Skeletal muscle satellite cell (primary cell): ENCODE measurements at regions not wholly inside any gene's neighbourhood (a gene's known extent, or its start where the extent isn't known, plus 50 kb on each side); places are given as distances from the start of the nearest gene placed in this dataset.
A peak's percentile ranks its signal among the peaks of the same experiment; 100 is the strongest.

Experiments
- H3K27me3 ChIP-seq: 2 replicates; pipeline ENCODE4 v1.7.0; 2013; ENCODE audit warnings: low read length; ENCODE audit not compliant: control insufficient read depth, insufficient read depth
- H3K36me3 ChIP-seq: 2 replicates; pipeline ENCODE4 v1.7.0; 2013; ENCODE audit warnings: mild to moderate bottlenecking, control low read depth, low read length; ENCODE audit not compliant: insufficient read depth
- H3K4me1 ChIP-seq: 2 replicates; pipeline ENCODE4 v1.7.0; 2013; ENCODE audit warnings: low read length; ENCODE audit not compliant: control insufficient read depth, insufficient read depth
- H3K4me2 ChIP-seq: 2 replicates; pipeline ENCODE4 v1.7.0; 2013; ENCODE audit warnings: mild to moderate bottlenecking, low read length
- H3K4me3 ChIP-seq: 2 replicates; pipeline ENCODE4 v1.7.0; 2013; ENCODE audit warnings: low read length
- H3K9ac ChIP-seq: 2 replicates; pipeline ENCODE4 v1.7.0; 2013; ENCODE audit warnings: mild to moderate bottlenecking, low read depth, low read length, moderate library complexity
- H3K9me3 ChIP-seq: replicated peaks from 2 replicates; pipeline ENCODE4 v1.7.0; 2013; ENCODE audit warnings: mild to moderate bottlenecking, control low read depth, low read length

DNA sequence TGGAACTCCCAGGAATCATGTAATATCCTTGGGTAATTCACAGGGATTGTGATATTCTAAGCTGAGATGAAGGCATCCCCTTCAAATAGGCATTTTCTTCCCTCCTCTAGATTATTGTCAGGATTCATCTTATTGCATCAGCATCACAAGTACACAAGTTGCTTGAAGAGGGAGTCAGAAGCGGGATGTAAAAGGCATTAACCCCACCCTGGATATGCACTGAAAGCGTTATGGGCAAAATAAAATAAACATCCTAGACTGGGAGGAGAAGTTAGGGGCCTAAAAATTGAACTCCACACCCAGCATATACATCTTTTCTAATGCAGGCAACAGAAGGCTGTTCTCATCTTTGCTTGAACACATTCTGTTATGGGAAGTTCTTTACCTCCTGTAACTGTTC lies 381.2 kb downstream of the SETD4 start:
- no peak overlapping the region for H3K4me2 ChIP-seq
- no peak overlapping the region for H3K9ac ChIP-seq
- H3K27me3 ChIP-seq = no peaks in the 10 kb centered on the region
- no peaks in the 10 kb centered on the region for H3K36me3 ChIP-seq
- H3K4me3 ChIP-seq = no peak overlapping the region
- H3K9me3 ChIP-seq = no peaks in the 10 kb centered on the region
- H3K4me1 ChIP-seq = no peaks in the 10 kb centered on the region

DNA sequence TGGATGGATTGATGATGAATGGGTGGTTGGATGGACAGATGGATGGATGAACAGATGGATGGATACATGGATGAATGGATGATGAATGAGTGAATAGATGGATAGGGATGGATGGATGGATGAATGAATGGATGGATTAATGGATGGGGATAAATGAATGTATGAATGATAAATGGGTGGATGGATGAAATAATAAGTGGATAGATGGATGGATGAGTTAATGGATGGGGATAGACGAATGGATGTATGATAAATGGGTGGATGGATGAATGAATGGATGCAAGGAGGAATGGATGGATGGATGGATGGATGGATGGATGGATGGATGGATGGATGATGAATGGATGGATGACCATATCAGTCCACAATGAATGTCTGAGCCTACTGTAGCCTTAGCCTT lies 381.9 kb downstream of the SETD4 start:
- Histone ChIP-seq H3K27me3 (no peaks in the 10 kb centered on the region), H3K4me3 (no peak overlapping the region), H3K4me1 (no peaks in the 10 kb centered on the region), H3K9ac (no peak overlapping the region), H3K9me3 (no peaks in the 10 kb centered on the region), H3K36me3 (no peaks in the 10 kb centered on the region), H3K4me2 (no peak overlapping the region)

DNA sequence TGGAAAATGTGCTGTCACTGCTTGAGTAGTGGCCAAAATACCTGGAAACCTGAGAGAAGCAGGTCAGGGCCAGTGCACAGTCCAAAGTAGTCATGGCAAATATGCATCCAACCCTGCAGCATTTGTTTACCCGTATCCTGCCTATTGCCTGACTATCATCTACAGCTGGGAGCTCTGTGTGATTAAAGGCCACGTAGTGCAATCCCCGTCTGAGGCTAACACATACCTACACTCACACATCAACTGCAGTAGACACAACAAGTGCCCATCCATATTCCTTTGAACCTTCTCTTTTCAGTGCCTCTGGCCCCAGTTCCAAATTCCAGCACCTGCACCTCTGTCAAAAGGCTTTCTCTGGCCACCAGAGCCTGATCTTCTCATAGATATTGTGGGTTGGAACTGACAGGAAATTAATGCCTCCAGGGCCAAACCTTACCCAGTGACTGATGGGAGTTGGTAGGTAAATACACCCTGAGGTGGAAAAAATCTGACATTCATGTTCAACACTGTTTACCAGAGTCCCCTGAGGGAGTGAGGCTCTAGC lies 383.0 kb downstream of the SETD4 start:
- Histone ChIP-seq H3K9me3 (no peaks in the 10 kb centered on the region), H3K4me2 (no peak overlapping the region), H3K4me3 (no peak overlapping the region), H3K27me3 (no peaks in the 10 kb centered on the region), H3K9ac (no peak overlapping the region), H3K36me3 (no peaks in the 10 kb centered on the region), H3K4me1 (no peaks in the 10 kb centered on the region)

DNA sequence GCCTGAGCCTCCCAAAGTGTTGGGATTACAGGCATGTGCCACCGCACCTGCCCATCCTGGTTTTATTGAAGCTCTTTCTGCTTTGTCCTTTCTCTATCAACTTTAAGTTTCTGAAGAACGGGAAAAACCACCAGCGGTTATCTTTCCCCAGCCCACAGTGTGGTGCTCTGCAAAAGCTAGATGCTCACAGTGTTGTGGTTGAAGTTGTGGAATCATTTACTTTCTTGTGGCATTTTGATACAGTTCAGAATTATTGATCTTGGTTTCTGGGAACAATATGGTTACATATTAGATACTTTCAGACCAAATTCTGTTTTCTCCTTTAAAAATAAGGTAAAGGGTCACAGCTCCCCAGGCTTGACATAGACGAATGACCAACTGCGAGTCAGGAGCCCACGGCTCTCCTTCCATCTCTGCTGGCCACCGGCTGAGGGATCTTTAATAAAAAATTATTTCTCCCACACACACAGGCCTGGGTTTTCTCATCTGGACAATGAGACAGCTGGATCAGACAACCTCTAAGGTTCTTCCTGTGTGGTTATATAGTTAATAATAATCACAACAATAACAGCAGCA lies 385.3 kb downstream of the SETD4 start:
- Histone ChIP-seq H3K9ac (no peak overlapping the region), H3K9me3 (no peaks in the 10 kb centered on the region), H3K36me3 (no peaks in the 10 kb centered on the region), H3K4me1 (no peaks in the 10 kb centered on the region), H3K4me3 (no peak overlapping the region), H3K4me2 (no peak overlapping the region), H3K27me3 (no peaks in the 10 kb centered on the region)

DNA sequence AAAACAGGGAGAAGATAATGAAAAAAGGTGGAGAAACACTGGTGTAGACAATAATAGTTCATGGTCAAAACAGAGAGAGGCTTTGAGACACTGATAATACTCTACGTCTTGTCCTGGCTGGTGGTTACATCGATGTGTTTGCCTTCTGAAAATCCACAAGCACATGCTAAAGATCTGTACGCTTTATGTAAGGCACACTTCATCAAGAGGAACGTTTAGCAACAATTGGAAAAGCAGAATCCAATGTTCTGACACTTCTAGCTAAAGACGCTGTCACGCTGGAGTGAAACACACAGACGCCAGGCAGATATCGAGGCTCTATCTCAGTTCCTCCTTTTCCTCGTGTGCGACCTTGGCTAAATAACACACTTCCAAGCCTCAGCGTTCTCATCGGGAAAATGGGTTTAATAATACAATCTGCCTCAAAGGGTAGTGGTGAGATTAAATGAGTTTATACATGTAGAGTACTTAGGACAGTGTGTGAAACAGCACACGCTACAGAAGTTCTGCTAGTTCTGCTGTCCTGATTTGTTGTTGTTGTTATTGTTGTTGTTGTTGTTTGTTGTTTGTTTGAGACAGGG lies 386.1 kb downstream of the SETD4 start:
- Histone ChIP-seq H3K4me1 (no peaks in the 10 kb centered on the region), H3K4me2 (no peak overlapping the region), H3K9me3 (no peaks in the 10 kb centered on the region), H3K27me3 (no peaks in the 10 kb centered on the region), H3K9ac (no peak overlapping the region), H3K36me3 (no peaks in the 10 kb centered on the region), H3K4me3 (no peak overlapping the region)

DNA sequence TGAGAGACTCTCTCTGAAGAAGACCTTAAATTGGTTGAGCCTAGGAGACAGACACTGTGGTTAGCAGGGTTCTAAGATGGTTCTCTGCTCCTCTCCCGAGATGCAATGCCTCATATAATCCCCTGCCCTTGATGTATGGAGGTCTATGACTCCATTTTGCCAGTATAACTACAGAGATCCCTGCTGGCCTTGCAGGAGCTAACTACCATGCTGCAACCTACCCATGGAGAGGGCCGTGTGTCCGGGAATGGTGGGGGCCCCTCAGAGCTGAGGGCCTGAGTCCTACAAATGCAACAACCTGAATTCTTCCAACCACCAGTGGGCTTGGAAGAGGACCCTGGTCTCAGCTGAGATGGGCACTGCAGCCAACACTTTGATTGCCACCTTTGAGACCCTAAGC lies 388.0 kb downstream of the SETD4 start:
- H3K9me3 ChIP-seq = no peaks in the 10 kb centered on the region
- no peak overlapping the region for H3K9ac ChIP-seq
- H3K4me1 ChIP-seq = no peaks in the 10 kb centered on the region
- H3K4me2 ChIP-seq = no peak overlapping the region
- no peak overlapping the region for H3K4me3 ChIP-seq
- peaks cover under 1% of the 10 kb centered on the region for H3K27me3 ChIP-seq
- H3K36me3 ChIP-seq = no peaks in the 10 kb centered on the region

DNA sequence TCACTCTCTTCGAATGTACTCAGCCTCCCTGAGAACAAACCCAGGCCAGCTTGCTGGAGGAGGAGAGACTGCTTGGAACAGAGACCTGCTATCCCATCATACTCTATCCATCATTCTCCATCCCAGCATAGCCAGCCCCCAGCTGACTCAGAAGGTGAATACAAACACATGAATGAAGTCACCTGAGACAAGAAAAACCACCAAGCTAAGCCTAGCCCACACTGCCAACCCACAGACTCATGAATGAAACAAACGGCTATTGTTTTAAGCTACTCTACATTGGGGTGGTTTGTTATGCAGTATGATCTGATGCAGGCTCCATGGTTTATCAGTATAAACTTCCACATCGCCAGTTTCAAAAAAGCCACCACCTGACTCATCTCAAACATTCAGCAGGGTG lies 395.6 kb downstream of the SETD4 start:
- H3K27me3 ChIP-seq = peaks cover 4% of the 10 kb centered on the region
- no peaks in the 10 kb centered on the region for H3K9me3 ChIP-seq
- no peaks in the 10 kb centered on the region for H3K36me3 ChIP-seq
- no peaks in the 10 kb centered on the region for H3K4me1 ChIP-seq
- no peak overlapping the region for H3K4me2 ChIP-seq
- H3K4me3 ChIP-seq = no peak overlapping the region
- no peak overlapping the region for H3K9ac ChIP-seq

DNA sequence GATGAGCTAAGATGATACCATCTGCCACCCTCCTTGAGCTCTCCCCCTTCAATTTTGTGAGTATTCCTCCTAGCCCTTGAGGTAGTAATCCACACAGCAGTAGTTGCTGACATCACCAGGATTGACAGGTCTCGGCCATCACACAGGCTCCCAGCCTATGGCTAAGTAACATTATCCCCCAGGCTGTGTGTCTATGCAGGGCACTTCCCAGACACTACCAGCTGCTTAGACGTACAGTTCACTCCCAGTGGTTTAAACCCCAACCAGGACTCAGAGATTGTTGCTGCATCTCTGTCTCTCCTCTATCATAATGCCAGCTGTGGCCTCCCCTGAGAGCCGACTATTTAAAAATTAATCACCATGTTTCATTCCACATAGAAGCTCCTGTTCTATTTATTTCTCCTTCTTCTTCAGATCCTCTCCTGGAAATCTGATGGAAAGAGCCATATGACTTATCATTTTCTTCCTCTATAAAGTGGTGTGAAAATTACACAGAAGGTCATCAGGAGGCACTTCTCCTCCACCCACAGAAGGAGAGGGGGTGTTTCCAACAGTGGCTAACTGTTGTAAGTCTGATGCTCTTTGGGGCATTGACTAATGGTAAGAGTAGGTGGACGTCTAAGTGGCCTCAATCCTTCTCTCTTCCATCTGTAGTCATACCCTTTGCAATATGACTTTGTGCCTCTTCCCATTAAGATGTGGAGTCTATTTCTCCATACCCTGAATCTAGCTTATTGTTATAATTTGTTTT lies 396.3 kb downstream of the SETD4 start:
- H3K9me3 ChIP-seq = no peaks in the 10 kb centered on the region
- H3K4me2 ChIP-seq = no peak overlapping the region
- H3K27me3 ChIP-seq = peaks cover 4% of the 10 kb centered on the region
- H3K4me1 ChIP-seq = no peaks in the 10 kb centered on the region
- H3K36me3 ChIP-seq = no peaks in the 10 kb centered on the region
- H3K4me3 ChIP-seq = no peak overlapping the region
- H3K9ac ChIP-seq = no peak overlapping the region

DNA sequence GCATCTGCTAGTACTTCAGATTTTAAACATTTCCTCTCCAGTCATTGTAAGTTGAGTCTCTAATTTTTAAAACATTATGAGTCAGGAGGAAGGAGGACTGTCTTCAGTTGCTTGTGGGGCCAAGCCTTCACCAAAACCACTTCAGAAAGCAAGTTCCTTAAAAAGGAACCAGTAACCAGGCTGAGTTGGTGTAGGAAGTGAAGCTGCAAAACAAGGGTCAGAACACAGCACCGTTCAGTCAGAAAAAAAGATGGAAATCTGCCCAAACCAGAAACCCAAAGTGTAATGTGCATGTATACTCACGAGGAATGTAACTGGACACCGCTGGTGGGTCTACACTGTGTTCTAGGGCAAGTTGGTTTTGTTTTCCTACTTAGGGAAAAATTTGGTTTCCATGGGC lies 402.1 kb downstream of the SETD4 start:
- Histone ChIP-seq H3K9me3 (no peaks in the 10 kb centered on the region), H3K4me3 (no peak overlapping the region), H3K36me3 (no peaks in the 10 kb centered on the region), H3K27me3 (no peaks in the 10 kb centered on the region), H3K4me2 (peak overlapping the region; percentile 30), H3K9ac (peak overlapping the region; percentile 27), H3K4me1 (peaks cover 18% of the 10 kb centered on the region)

DNA sequence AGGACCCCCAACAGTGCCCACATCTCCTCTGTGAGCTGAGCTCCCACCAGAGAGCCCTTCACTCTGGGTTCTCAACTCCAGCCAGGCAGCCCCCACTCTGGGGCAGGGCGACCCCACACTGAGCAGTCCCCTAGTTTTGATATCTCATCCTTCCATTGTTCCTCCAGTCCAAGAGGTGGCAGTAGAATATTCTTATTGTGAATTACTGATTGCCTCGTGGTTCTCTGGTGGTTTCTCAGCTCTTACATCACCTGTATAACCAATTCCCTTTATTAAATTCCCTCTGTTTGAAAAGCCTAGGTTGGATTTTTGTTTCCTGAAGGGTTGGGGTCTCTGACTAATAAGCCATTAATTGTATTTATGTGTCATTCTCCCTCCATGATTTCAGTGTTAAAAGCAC lies 407.5 kb downstream of the SETD4 start:
- Histone ChIP-seq H3K4me2 (no peak overlapping the region), H3K36me3 (no peaks in the 10 kb centered on the region), H3K9ac (no peak overlapping the region), H3K9me3 (no peaks in the 10 kb centered on the region), H3K4me3 (no peak overlapping the region), H3K4me1 (peaks cover 18% of the 10 kb centered on the region), H3K27me3 (no peaks in the 10 kb centered on the region)

DNA sequence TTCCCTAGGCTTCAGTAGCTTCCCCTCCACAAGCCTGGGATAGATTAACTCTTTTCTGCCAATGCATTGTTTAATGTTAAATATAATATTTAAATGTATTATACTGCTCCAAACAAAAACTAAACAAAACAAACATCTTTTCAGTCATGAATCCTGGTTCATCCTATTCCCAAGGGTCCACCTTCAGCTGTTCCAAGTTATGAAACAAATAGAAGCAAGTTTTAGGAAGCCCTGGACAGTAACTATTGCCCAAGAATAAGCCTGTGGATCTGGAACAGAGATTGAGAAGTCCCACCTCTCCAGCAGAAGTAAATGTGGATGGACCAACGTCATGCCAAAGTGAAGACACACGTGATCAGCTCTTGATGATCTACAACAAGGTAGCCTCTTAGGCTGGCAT lies 408.1 kb downstream of the SETD4 start:
- no peaks in the 10 kb centered on the region for H3K9me3 ChIP-seq
- H3K9ac ChIP-seq = no peak overlapping the region
- H3K36me3 ChIP-seq = no peaks in the 10 kb centered on the region
- H3K4me1 ChIP-seq = peaks cover 12% of the 10 kb centered on the region
- no peaks in the 10 kb centered on the region for H3K27me3 ChIP-seq
- no peak overlapping the region for H3K4me3 ChIP-seq
- H3K4me2 ChIP-seq = no peak overlapping the region

DNA sequence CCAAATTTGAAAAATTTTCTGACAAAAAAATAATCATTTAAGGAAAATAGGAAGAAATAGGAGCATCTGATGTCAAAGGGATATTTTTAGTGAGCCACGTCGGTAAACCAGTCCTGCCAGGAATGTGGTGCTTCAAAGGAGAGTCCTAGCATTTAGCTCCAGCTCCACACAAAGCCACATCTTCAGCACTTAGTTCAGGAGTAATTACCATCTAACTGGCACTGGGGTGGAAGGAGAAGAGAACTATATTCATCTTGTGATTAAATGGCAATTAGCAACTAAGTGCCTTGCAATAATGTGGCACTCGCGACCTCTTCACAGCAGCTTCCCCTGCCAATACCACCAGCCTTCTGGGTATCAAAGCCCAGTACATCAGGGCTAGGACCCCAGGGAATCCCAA lies 409.1 kb downstream of the SETD4 start:
- Histone ChIP-seq H3K9ac (no peak overlapping the region), H3K9me3 (no peaks in the 10 kb centered on the region), H3K27me3 (no peaks in the 10 kb centered on the region), H3K4me3 (no peak overlapping the region), H3K4me1 (peaks cover 20% of the 10 kb centered on the region), H3K36me3 (no peaks in the 10 kb centered on the region), H3K4me2 (no peak overlapping the region)
